ENCODE measurements at regions not wholly inside any gene's neighbourhood (a gene's known extent, or its start where the extent isn't known, plus 50 kb on each side); places are given as distances from the start of the nearest gene placed in this dataset.

GRCh38 chr10:6738112-6738768, 158.2 kb upstream of the PRKCQ start:
- no peak for TF ChIP-seq CTCF (conservative IDR thresholded peaks at IDR 0.05; ENCODE audit: low read depth, low read length)
- H3K27ac ChIP-seq, result no peak overlapping the region
- no peaks in the 10 kb centered on the region for H3K4me1 ChIP-seq (ENCODE audit: low read depth, poor library complexity, severe bottlenecking)
- H3K9ac ChIP-seq, result no peak overlapping the region
- H3K36me3 ChIP-seq (ENCODE audit: insufficient read depth), result no peaks in the 10 kb centered on the region
- no peaks in the 10 kb centered on the region for H3K79me2 ChIP-seq (ENCODE audit: insufficient read depth, low read depth)
- H3K4me3 ChIP-seq (IDR thresholded peaks at IDR 0.05; ENCODE audit: insufficient read depth, low read depth, low read length), result no peak overlapping the region
- H3K4me2 ChIP-seq, result no peak overlapping the region
- H4K20me1 ChIP-seq (ENCODE audit: insufficient read depth), result no peaks in the 10 kb centered on the region
- H2AFZ ChIP-seq (ENCODE audit: low read depth), result no peak overlapping the region
- H3K27me3 ChIP-seq (ENCODE audit: insufficient read depth, low read depth), result no peaks in the 10 kb centered on the region

- H3K4me1 ChIP-seq (ENCODE audit: low read depth, poor library complexity, severe bottlenecking), result no peaks in the 10 kb centered on the region
- no peak overlapping the region for H3K9ac ChIP-seq
- TF ChIP-seq CTCF (conservative IDR thresholded peaks at IDR 0.05; ENCODE audit: low read depth, low read length), result no peak
- H3K4me3 ChIP-seq (IDR thresholded peaks at IDR 0.05; ENCODE audit: insufficient read depth, low read depth, low read length), result no peak overlapping the region
- H3K79me2 ChIP-seq (ENCODE audit: insufficient read depth, low read depth), result no peaks in the 10 kb centered on the region
- no peak overlapping the region for H2AFZ ChIP-seq (ENCODE audit: low read depth)
- no peak overlapping the region for H3K4me2 ChIP-seq
- H4K20me1 ChIP-seq (ENCODE audit: insufficient read depth), result no peaks in the 10 kb centered on the region
- H3K36me3 ChIP-seq (ENCODE audit: insufficient read depth), result no peaks in the 10 kb centered on the region
- no peak overlapping the region for H3K27ac ChIP-seq
- H3K27me3 ChIP-seq (ENCODE audit: insufficient read depth, low read depth), result no peaks in the 10 kb centered on the region
Observed at GRCh38 chr10:6737758-6738111, 157.7 kb upstream of the PRKCQ start.

- H3K27ac ChIP-seq, result no peak overlapping the region
- H3K4me2 ChIP-seq, result no peak overlapping the region
- H4K20me1 ChIP-seq (ENCODE audit: insufficient read depth), result no peaks in the 10 kb centered on the region
- H3K4me3 ChIP-seq (IDR thresholded peaks at IDR 0.05; ENCODE audit: insufficient read depth, low read depth, low read length), result no peak overlapping the region
- TF ChIP-seq CTCF (conservative IDR thresholded peaks at IDR 0.05; ENCODE audit: low read depth, low read length), result no peak
- no peaks in the 10 kb centered on the region for H3K36me3 ChIP-seq (ENCODE audit: insufficient read depth)
- H2AFZ ChIP-seq (ENCODE audit: low read depth), result no peak overlapping the region
- H3K9ac ChIP-seq, result no peak overlapping the region
- no peaks in the 10 kb centered on the region for H3K79me2 ChIP-seq (ENCODE audit: insufficient read depth, low read depth)
- no peaks in the 10 kb centered on the region for H3K27me3 ChIP-seq (ENCODE audit: insufficient read depth, low read depth)
- no peaks in the 10 kb centered on the region for H3K4me1 ChIP-seq (ENCODE audit: low read depth, poor library complexity, severe bottlenecking)
Observed at GRCh38 chr10:6737080-6737641, 157.1 kb upstream of the PRKCQ start.

- Histone ChIP-seq H2AFZ (ENCODE audit: low read depth) (no peak overlapping the region), H3K4me1 (ENCODE audit: low read depth, poor library complexity, severe bottlenecking) (no peaks in the 10 kb centered on the region), H3K9ac (no peak overlapping the region), H3K4me2 (no peak overlapping the region), H3K27ac (no peak overlapping the region), H3K27me3 (ENCODE audit: insufficient read depth, low read depth) (no peaks in the 10 kb centered on the region), H3K4me3 (IDR thresholded peaks at IDR 0.05; ENCODE audit: insufficient read depth, low read depth, low read length) (no peak overlapping the region), H3K79me2 (ENCODE audit: insufficient read depth, low read depth) (no peaks in the 10 kb centered on the region), H3K36me3 (ENCODE audit: insufficient read depth) (no peaks in the 10 kb centered on the region), H4K20me1 (ENCODE audit: insufficient read depth) (no peaks in the 10 kb centered on the region)
- no peak for TF ChIP-seq CTCF (conservative IDR thresholded peaks at IDR 0.05; ENCODE audit: low read depth, low read length)
Observed at GRCh38 chr10:6734286-6734685, 154.2 kb upstream of the PRKCQ start.
